Epithelial cell of proximal tubule (primary cell): ENCODE measurements at regions not wholly inside any gene's neighbourhood (a gene's known extent, or its start where the extent isn't known, plus 50 kb on each side); places are given as distances from the start of the nearest gene placed in this dataset.

ENCODE experiments used
- DNase-seq: peaks from one replicate; pipeline ENCODE4 v3.0.0-alpha.2; 2011; ENCODE audit warnings: low read depth
- H3K4me3 ChIP-seq: 2 replicates; pipeline ENCODE4 v1.5.1; 2011; ENCODE audit warnings: low read depth, mild to moderate bottlenecking, low read length
- CTCF ChIP-seq: conservative IDR thresholded peaks from 2 replicates; pipeline ENCODE4 v1.5.1; 2012; ENCODE audit warnings: low read depth, mild to moderate bottlenecking, low read length

GRCh38 chr3:193116871-193117270 is 124.2 kb upstream of the PLAAT1 start:
- H3K4me3 ChIP-seq: no peak overlapping the region
- DNase-seq: no peak
- no peak for TF ChIP-seq CTCF

- no peak for DNase-seq
- no peak overlapping the region for H3K4me3 ChIP-seq
- no peak for TF ChIP-seq CTCF
Observed at GRCh38 chr3:193118907-193119306, 122.1 kb upstream of the PLAAT1 start.

GRCh38 chr3:193119926-193120325 is 121.1 kb upstream of the PLAAT1 start:
- DNase-seq: no peak
- no peak for TF ChIP-seq CTCF

GRCh38 chr3:193124861-193125260 is 116.2 kb upstream of the PLAAT1 start:
- H3K4me3 ChIP-seq: no peak overlapping the region
- TF ChIP-seq CTCF: no peak
- no peak for DNase-seq

More at GRCh38 chr3:193119926-193120325, 121.1 kb upstream of the PLAAT1 start:
- H3K4me3 ChIP-seq: no peak overlapping the region

- no peak for DNase-seq
- H3K4me3 ChIP-seq: no peak overlapping the region
- TF ChIP-seq CTCF: no peak
Observed at GRCh38 chr3:193129607-193130006, 111.4 kb upstream of the PLAAT1 start.

- no peak overlapping the region for H3K4me3 ChIP-seq
- no peak for DNase-seq
- no peak for TF ChIP-seq CTCF
Observed at GRCh38 chr3:193130576-193130975, 110.4 kb upstream of the PLAAT1 start.

GRCh38 chr3:193132241-193132640 is 108.8 kb upstream of the PLAAT1 start:
- no peak for DNase-seq
- TF ChIP-seq CTCF: no peak

More at GRCh38 chr3:193132241-193132640, 108.8 kb upstream of the PLAAT1 start:
- no peak overlapping the region for H3K4me3 ChIP-seq
